ENCODE measurements at regions not wholly inside any gene's neighbourhood (a gene's known extent, or its start where the extent isn't known, plus 50 kb on each side); places are given as distances from the start of the nearest gene placed in this dataset.

DNA sequence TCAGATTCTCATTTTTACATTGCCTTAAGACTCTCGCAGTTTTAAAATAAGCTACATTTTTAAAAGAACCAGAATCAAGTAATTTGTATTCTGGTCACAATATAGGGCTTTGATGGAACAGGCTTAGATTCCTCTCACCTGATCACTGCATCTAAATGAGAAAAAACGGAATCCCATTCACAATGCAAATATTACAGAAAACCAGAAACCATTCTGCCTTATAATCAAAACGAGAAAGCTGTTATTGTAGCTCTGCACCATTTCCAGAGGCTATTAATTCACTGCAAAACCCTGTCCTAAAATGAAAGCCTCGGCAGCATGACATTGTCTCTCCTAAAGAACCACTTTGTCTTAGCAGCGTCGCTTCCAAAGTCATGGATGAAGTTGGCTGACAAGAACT is 116.1 kb upstream of the ZNF366 start:
- TF ChIP-seq, protein P1, sequence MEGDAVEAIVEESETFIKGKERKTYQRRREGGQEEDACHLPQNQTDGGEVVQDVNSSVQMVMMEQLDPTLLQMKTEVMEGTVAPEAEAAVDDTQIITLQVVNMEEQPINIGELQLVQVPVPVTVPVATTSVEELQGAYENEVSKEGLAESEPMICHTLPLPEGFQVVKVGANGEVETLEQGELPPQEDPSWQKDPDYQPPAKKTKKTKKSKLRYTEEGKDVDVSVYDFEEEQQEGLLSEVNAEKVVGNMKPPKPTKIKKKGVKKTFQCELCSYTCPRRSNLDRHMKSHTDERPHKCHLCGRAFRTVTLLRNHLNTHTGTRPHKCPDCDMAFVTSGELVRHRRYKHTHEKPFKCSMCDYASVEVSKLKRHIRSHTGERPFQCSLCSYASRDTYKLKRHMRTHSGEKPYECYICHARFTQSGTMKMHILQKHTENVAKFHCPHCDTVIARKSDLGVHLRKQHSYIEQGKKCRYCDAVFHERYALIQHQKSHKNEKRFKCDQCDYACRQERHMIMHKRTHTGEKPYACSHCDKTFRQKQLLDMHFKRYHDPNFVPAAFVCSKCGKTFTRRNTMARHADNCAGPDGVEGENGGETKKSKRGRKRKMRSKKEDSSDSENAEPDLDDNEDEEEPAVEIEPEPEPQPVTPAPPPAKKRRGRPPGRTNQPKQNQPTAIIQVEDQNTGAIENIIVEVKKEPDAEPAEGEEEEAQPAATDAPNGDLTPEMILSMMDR (IDR thresholded peaks at IDR 0.05), result no peak
- no peak for TF ChIP-seq EP300 (IDR thresholded peaks at IDR 0.05)

Data from ovary (tissue), 3 donors.